DOHH2 (cell line): ENCODE measurements at regions not wholly inside any gene's neighbourhood (a gene's known extent, or its start where the extent isn't known, plus 50 kb on each side); places are given as distances from the start of the nearest gene placed in this dataset.
"Not testable (repeated sequence)": the region's sequence is repeated elsewhere in the genome, so short reads cannot be mapped to it uniquely, and the experiment has no call there.

ENCODE experiments used
- EZH2phosphoT487 ChIP-seq: fragments of 200-600 bp; sonication (generic); IDR thresholded peaks from 2 replicates; pipeline ENCODE4 v1.6.1; 2017; ENCODE audit warnings: borderline replicate concordance, mild to moderate bottlenecking, antibody characterized with exemption, low read length, moderate library complexity, mixed read lengths
- TF ChIP-seq, protein P1 (sequence below): fragments of 200-600 bp; sonication (generic); IDR thresholded peaks from one replicate; pipeline ENCODE4 v1.5.1; 2014; ENCODE audit warnings: antibody characterized with exemption, mild to moderate bottlenecking, low read depth, low read length; ENCODE audit not compliant: poor library complexity, severe bottlenecking

DNA sequence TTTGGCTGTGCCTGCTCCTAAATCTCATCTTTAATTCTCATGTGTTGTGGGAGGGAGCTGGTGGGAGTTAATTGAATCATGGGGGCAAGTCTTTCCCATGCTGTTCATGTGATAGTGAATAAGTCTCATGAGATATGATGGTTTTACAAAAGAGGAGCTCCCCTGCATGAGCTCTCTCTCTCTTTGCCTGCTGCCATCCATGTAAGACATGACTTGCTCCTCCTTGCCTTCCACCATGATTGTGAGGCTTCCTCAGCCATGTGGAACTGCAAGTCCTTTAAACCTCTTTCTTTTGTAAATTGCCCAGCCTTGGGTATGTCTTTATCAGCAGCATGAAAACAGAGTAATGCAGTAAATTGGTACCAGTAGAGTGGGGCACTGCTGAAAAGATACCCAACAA is 110.6 kb upstream of the SYT10 start:
- TF ChIP-seq, protein P1, sequence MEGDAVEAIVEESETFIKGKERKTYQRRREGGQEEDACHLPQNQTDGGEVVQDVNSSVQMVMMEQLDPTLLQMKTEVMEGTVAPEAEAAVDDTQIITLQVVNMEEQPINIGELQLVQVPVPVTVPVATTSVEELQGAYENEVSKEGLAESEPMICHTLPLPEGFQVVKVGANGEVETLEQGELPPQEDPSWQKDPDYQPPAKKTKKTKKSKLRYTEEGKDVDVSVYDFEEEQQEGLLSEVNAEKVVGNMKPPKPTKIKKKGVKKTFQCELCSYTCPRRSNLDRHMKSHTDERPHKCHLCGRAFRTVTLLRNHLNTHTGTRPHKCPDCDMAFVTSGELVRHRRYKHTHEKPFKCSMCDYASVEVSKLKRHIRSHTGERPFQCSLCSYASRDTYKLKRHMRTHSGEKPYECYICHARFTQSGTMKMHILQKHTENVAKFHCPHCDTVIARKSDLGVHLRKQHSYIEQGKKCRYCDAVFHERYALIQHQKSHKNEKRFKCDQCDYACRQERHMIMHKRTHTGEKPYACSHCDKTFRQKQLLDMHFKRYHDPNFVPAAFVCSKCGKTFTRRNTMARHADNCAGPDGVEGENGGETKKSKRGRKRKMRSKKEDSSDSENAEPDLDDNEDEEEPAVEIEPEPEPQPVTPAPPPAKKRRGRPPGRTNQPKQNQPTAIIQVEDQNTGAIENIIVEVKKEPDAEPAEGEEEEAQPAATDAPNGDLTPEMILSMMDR: not testable (repeated sequence)
- TF ChIP-seq EZH2phosphoT487: not testable (repeated sequence)
